Liver (tissue), 8 donors: ENCODE measurements at regions not wholly inside any gene's neighbourhood (a gene's known extent, or its start where the extent isn't known, plus 50 kb on each side); places are given as distances from the start of the nearest gene placed in this dataset.

Source experiments
- DNase-seq: peaks from one replicate; pipeline ENCODE4 v3.0.0-alpha.2; 2017; ENCODE audit warnings: low spot score
- H3K27ac ChIP-seq, 2 donors: one replicate each; pipeline ENCODE4 v1.7.0; 2013; ENCODE audit warnings: inconsistent platforms in 2 of 2, low read length in 2 of 2, control low read depth in 1 of 2, low read depth in 1 of 2, mild to moderate bottlenecking in 1 of 2
- H3K27me3 ChIP-seq, 4 donors: one replicate each; pipeline versions ENCODE4 v1.6.1 to v1.7.0; 2013; ENCODE audit warnings: low read length in 3 of 4, inconsistent platforms in 1 of 4, mild to moderate bottlenecking in 1 of 4, moderate library complexity in 1 of 4; ENCODE audit not compliant: control insufficient read depth in 4 of 4, insufficient read depth in 4 of 4
- H3K36me3 ChIP-seq, 4 donors: one replicate each; pipeline versions ENCODE4 v1.6.1 to v1.7.0; 2013; ENCODE audit warnings: low read length in 3 of 4, mild to moderate bottlenecking in 3 of 4, low read depth in 1 of 4, moderate library complexity in 1 of 4; ENCODE audit not compliant: control insufficient read depth in 4 of 4, insufficient read depth in 3 of 4
- H3K4me1 ChIP-seq, 4 donors: one replicate each; pipeline versions ENCODE4 v1.6.1 to v1.7.0; 2013; ENCODE audit warnings: low read length in 3 of 4, mild to moderate bottlenecking in 3 of 4, moderate library complexity in 1 of 4; ENCODE audit not compliant: control insufficient read depth in 4 of 4, insufficient read depth in 4 of 4
- H3K4me3 ChIP-seq, 3 donors: one replicate each; pipeline versions ENCODE4 v1.6.1 to v1.7.0; 2013; ENCODE audit warnings: low read length in 3 of 3, control low read depth in 1 of 3, low read depth in 1 of 3, mild to moderate bottlenecking in 1 of 3
- H3K9ac ChIP-seq, 2 donors: one replicate each; pipeline ENCODE4 v1.7.0; 2013; ENCODE audit warnings: low read length in 2 of 2, mild to moderate bottlenecking in 2 of 2, moderate library complexity in 2 of 2, control low read depth in 1 of 2, low read depth in 1 of 2
- H3K9me3 ChIP-seq, 4 donors: one replicate each; pipeline versions ENCODE4 v1.6.1 to v1.7.0; 2013; ENCODE audit warnings: low read length in 3 of 4; ENCODE audit not compliant: control insufficient read depth in 4 of 4
- EGR1 ChIP-seq, 2 donors: IDR thresholded peaks; 2 replicates each; pipeline ENCODE4 v1.6.1; 2016 to 2018; ENCODE audit warnings: antibody characterized with exemption in 2 of 2, low read depth in 2 of 2
- FOXA1 ChIP-seq: IDR thresholded peaks from 2 replicates; pipeline ENCODE4 v1.6.1; 2016; ENCODE audit warnings: antibody characterized with exemption
- FOXA2 ChIP-seq: IDR thresholded peaks from 2 replicates; pipeline ENCODE4 v1.6.1; 2016; ENCODE audit warnings: antibody characterized with exemption
- GABPA ChIP-seq, 2 donors: IDR thresholded peaks in 1 of 2; conservative IDR thresholded peaks in 1 of 2; 2 replicates each; pipeline ENCODE4 v1.6.1; 2016; ENCODE audit warnings: antibody characterized with exemption in 2 of 2, mild to moderate bottlenecking in 1 of 2, moderate library complexity in 1 of 2
- HNF4A ChIP-seq, 2 donors: conservative IDR thresholded peaks; 2 replicates each; pipeline ENCODE4 v1.6.1; 2016; ENCODE audit warnings: antibody characterized with exemption in 2 of 2, mild to moderate bottlenecking in 2 of 2
- HNF4G ChIP-seq: IDR thresholded peaks from 2 replicates; pipeline ENCODE4 v1.6.1; 2016; ENCODE audit warnings: antibody characterized with exemption
- JUND ChIP-seq, 2 donors: IDR thresholded peaks; 2 replicates each; pipeline ENCODE4 v1.6.1; 2016; ENCODE audit warnings: antibody characterized with exemption in 2 of 2
- MAX ChIP-seq: IDR thresholded peaks from 2 replicates; pipeline ENCODE4 v1.6.1; 2016; ENCODE audit warnings: antibody characterized with exemption
- NR2F2 ChIP-seq: IDR thresholded peaks from 2 replicates; pipeline ENCODE4 v1.6.1; 2016; ENCODE audit warnings: antibody characterized with exemption
- RAD21 ChIP-seq, 2 donors: IDR thresholded peaks; 2 replicates each; pipeline ENCODE4 v1.6.1; 2016; ENCODE audit warnings: antibody characterized with exemption in 2 of 2, mild to moderate bottlenecking in 2 of 2
- RXRA ChIP-seq, 2 donors: IDR thresholded peaks; 2 replicates each; pipeline ENCODE4 v1.6.1; 2017 to 2018; ENCODE audit warnings: antibody characterized with exemption in 2 of 2, mild to moderate bottlenecking in 1 of 2
- SP1 ChIP-seq: IDR thresholded peaks from 2 replicates; pipeline ENCODE4 v1.6.1; 2018; ENCODE audit warnings: antibody characterized with exemption, mild to moderate bottlenecking
- TAF1 ChIP-seq: conservative IDR thresholded peaks from 2 replicates; pipeline ENCODE4 v1.6.1; 2016; ENCODE audit warnings: antibody characterized with exemption, mild to moderate bottlenecking
- YY1 ChIP-seq: IDR thresholded peaks from 2 replicates; pipeline ENCODE4 v1.6.1; 2016; ENCODE audit warnings: antibody characterized with exemption, mild to moderate bottlenecking
- WGBS: extraction: QIAGEN DNeasy Blood & Tissue Kit; methylation state at CpG from one replicate; pipeline ENCODE4 v1.1.7; 2013; 5-methylcytosine and 5-hydroxymethylcytosine counted together
- TF ChIP-seq, protein P1 (sequence below): fragments of 150-350 bp; IDR thresholded peaks from 2 replicates; pipeline ENCODE4 v1.5.1; 2017; ENCODE audit warnings: improper control_type of control experiment, low read depth, low read length; ENCODE audit not compliant: missing input control
- TF ChIP-seq, protein P2 (sequence below): IDR thresholded peaks from 2 replicates; pipeline ENCODE4 v1.6.1; 2016; ENCODE audit warnings: antibody characterized with exemption
- donor health status: healthy.
- donor health status: healthy.
- donor health status: healthy.
- donor health status: healthy.
- donor health status: healthy.

DNA sequence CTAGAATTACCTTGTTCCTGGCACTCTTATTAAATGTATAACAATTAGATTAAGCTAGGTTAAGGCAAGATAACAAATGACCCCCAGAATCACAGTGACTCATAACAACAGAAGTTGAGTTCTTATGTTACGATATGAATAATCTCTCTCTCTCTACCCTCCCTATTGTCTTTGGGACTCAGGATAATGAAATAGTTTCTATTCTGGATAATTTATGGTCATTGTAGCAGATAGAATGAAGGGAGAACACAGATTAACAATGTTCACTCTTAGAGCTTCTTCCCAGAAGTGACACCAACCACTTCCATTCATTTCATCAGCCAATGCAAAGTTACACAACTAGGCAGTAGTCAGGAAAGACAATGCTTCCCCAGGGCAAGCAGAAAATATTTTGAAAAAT, 334.5 kb downstream of the C11orf87 start:
- Histone ChIP-seq H3K27me3 (peaks cover 0 to 3% (median 0%) of the 10 kb centered on the region in 4 donors), H3K9ac (no peak overlapping the region), H3K4me1 (no peaks in the 10 kb centered on the region), H3K27ac (no peak overlapping the region), H3K4me3 (no peak overlapping the region), H3K36me3 (no peaks in the 10 kb centered on the region), H3K9me3 (peaks cover 0 to 3% (median 0%) of the 10 kb centered on the region in 4 donors)
- DNase-seq: no peak
- WGBS: 93% methylated on average over 1 of the region's 1 CpG
- TF ChIP-seq RAD21 (IDR thresholded peaks at IDR 0.05): no peak
- no peak for TF ChIP-seq EGR1 (IDR thresholded peaks at IDR 0.05; ENCODE audit: low read depth in 2 of 2)
- no peak for TF ChIP-seq RXRA (IDR thresholded peaks at IDR 0.05)
- TF ChIP-seq NR2F2: no peak
- TF ChIP-seq, protein P1, sequence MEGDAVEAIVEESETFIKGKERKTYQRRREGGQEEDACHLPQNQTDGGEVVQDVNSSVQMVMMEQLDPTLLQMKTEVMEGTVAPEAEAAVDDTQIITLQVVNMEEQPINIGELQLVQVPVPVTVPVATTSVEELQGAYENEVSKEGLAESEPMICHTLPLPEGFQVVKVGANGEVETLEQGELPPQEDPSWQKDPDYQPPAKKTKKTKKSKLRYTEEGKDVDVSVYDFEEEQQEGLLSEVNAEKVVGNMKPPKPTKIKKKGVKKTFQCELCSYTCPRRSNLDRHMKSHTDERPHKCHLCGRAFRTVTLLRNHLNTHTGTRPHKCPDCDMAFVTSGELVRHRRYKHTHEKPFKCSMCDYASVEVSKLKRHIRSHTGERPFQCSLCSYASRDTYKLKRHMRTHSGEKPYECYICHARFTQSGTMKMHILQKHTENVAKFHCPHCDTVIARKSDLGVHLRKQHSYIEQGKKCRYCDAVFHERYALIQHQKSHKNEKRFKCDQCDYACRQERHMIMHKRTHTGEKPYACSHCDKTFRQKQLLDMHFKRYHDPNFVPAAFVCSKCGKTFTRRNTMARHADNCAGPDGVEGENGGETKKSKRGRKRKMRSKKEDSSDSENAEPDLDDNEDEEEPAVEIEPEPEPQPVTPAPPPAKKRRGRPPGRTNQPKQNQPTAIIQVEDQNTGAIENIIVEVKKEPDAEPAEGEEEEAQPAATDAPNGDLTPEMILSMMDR: no peak

DNA sequence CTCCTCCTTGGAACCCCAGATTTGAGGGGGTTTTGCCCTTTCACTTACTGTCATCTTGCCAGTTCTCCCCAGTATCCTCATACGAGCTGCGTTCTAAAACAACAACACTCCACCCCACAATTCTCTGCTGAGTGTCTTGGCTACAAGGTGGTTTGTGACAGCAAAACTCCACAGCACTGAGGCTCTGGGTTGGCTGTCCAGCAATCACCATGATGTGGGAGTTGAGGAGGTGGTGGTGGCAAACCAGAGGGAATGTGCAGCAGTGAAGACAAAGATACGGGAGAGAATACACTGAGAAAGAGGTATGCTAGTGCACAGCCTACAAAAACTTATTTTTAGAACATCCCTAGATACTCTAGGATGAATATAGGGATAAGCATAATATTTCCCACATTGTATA, 335.0 kb downstream of the C11orf87 start:
- H3K27ac ChIP-seq: no peak overlapping the region
- DNase-seq: no peak
- WGBS: 79% methylated on average over 3 of the region's 3 CpGs
- no peak overlapping the region for H3K9ac ChIP-seq
- TF ChIP-seq EGR1 (IDR thresholded peaks at IDR 0.05; ENCODE audit: low read depth in 2 of 2) (no peak), FOXA2 (no peak), SP1 (no peak), FOXA1 (no peak)
- peaks cover 0 to 3% (median 0%) of the 10 kb centered on the region in 4 donors for H3K9me3 ChIP-seq
- no peaks in the 10 kb centered on the region for H3K4me1 ChIP-seq
- H3K27me3 ChIP-seq: peaks cover 0 to 3% (median 0%) of the 10 kb centered on the region in 4 donors
- H3K4me3 ChIP-seq: no peak overlapping the region
- no peaks in the 10 kb centered on the region for H3K36me3 ChIP-seq

- H3K4me3 ChIP-seq: no peak overlapping the region
- no peak for TF ChIP-seq RXRA (IDR thresholded peaks at IDR 0.05)
- TF ChIP-seq GABPA (IDR thresholded peaks at IDR 0.05 in 1 of 2, conservative IDR thresholded peaks at IDR 0.05 in 1 of 2): no peak
- no peak for TF ChIP-seq EGR1 (IDR thresholded peaks at IDR 0.05; ENCODE audit: low read depth in 2 of 2)
- TF ChIP-seq SP1: no peak
- H3K27ac ChIP-seq: no peak overlapping the region
- DNase-seq: no peak
- H3K4me1 ChIP-seq: no peaks in the 10 kb centered on the region
- H3K36me3 ChIP-seq: no peaks in the 10 kb centered on the region
- 67% methylated on average over 3 of the region's 3 CpGs for WGBS
- peaks cover 0 to 3% (median 0%) of the 10 kb centered on the region in 4 donors for H3K9me3 ChIP-seq
- H3K27me3 ChIP-seq: no peaks in the 10 kb centered on the region
- no peak overlapping the region for H3K9ac ChIP-seq
Observed at GRCh38 chr11:109762546-109762945, 330.6 kb upstream of the ZC3H12C start.

DNA sequence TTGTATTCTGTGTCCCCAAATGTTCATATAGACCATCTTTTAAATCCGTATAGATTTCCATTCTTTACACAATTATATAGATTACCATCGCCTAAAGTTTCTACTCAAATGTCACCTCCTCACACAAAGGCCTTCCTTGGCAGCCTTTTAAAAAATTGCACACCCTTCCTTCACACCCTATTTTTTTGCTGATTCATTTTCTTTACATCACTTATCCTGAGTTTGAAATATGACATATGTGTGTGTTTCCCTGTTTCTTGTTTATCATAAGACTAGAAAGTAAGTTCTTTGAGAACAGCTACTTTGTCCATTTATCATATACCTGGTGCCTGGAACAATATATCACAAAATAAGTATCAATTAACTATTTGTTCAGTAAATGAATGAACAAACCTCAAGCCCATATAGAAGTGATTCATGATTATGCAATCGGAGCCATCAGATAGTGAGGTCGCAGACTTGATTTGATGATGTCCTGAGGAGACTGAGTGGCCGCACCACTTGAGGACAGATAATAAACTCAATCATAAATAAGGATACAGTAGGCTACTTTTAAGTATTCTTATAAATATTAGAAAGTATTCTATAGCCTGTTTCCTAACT, 327.4 kb upstream of the ZC3H12C start:
- peaks cover 0 to 3% (median 0%) of the 10 kb centered on the region in 4 donors for H3K9me3 ChIP-seq
- no peaks in the 10 kb centered on the region for H3K27me3 ChIP-seq
- H3K27ac ChIP-seq: no peak overlapping the region
- H3K4me1 ChIP-seq: no peaks in the 10 kb centered on the region
- H3K36me3 ChIP-seq: no peaks in the 10 kb centered on the region
- H3K4me3 ChIP-seq: no peak overlapping the region
- no peak overlapping the region for H3K9ac ChIP-seq
- WGBS: 83% methylated on average over 5 of the region's 5 CpGs
- DNase-seq: no peak
- TF ChIP-seq EGR1 (IDR thresholded peaks at IDR 0.05; ENCODE audit: low read depth in 2 of 2): no peak
- TF ChIP-seq FOXA1: no peak
- TF ChIP-seq YY1: no peak
- no peak for TF ChIP-seq TAF1
- no peak for TF ChIP-seq RAD21 (IDR thresholded peaks at IDR 0.05)
- TF ChIP-seq JUND (IDR thresholded peaks at IDR 0.05): no peak
- TF ChIP-seq, protein P2, sequence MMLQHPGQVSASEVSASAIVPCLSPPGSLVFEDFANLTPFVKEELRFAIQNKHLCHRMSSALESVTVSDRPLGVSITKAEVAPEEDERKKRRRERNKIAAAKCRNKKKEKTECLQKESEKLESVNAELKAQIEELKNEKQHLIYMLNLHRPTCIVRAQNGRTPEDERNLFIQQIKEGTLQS: no peak
- no peak for TF ChIP-seq FOXA2
- TF ChIP-seq NR2F2: no peak
- no peak for TF ChIP-seq HNF4A (conservative IDR thresholded peaks at IDR 0.05)
- TF ChIP-seq RXRA (IDR thresholded peaks at IDR 0.05): no peak
- TF ChIP-seq GABPA (IDR thresholded peaks at IDR 0.05 in 1 of 2, conservative IDR thresholded peaks at IDR 0.05 in 1 of 2): no peak
- TF ChIP-seq SP1: no peak
- TF ChIP-seq HNF4G: no peak
- TF ChIP-seq, protein P1: no peak
- TF ChIP-seq MAX: no peak
